ENCODE measurements at regions not wholly inside any gene's neighbourhood (a gene's known extent, or its start where the extent isn't known, plus 50 kb on each side); places are given as distances from the start of the nearest gene placed in this dataset.
"Not testable (repeated sequence)": the region's sequence is repeated elsewhere in the genome, so short reads cannot be mapped to it uniquely, and the experiment has no call there.

- H3K9me2 ChIP-seq (ENCODE audit: insufficient read depth, low read length); H4K20me1 ChIP-seq (ENCODE audit: insufficient read depth, low read length); CTCF ChIA-PET (ENCODE audit: unreplicated experiment); H3K36me3 ChIP-seq (ENCODE audit: insufficient read depth, low read length); intact Hi-C loops (cut with micrococcal nuclease; ENCODE audit: unreplicated experiment); H3K4me1 ChIP-seq (ENCODE audit: insufficient read depth, low read length, poor library complexity, severe bottlenecking); BruUV-seq (replicated peaks); POLR2A ChIA-PET; H3K79me2 ChIP-seq (ENCODE audit: insufficient read depth, low read depth, low read length); H3K9me3 ChIP-seq (ENCODE audit: low read length); H3K4me3 ChIP-seq (ENCODE audit: low read depth, low read length, poor library complexity, severe bottlenecking); H3K27ac ChIP-seq (ENCODE audit: low read depth, low read length, poor library complexity, severe bottlenecking): not testable (repeated sequence)
- Histone ChIP-seq H3K4me2 (ENCODE audit: low read length) (peak overlapping the region; percentile 36; the same call in 1 of the 2 replicates), H2AFZ (ENCODE audit: low read length) (peak overlapping the region; percentile 46; the same call in 1 of the 2 replicates)
- peak; percentile 69 for DNase-seq (ENCODE audit: low spot score)
These were observed 115.9 kb downstream of the NPIPA5 start for GRCh38 chr16:15262212-15262611.

GRCh38 chr16:15247971-15248370 lies 130.1 kb downstream of the NPIPA5 start:
- intact Hi-C loops (cut with micrococcal nuclease; ENCODE audit: unreplicated experiment); H4K20me1 ChIP-seq (ENCODE audit: insufficient read depth, low read length); DNase-seq (ENCODE audit: low spot score); CTCF ChIA-PET (ENCODE audit: unreplicated experiment); H3K4me1 ChIP-seq (ENCODE audit: insufficient read depth, low read length, poor library complexity, severe bottlenecking); H3K36me3 ChIP-seq (ENCODE audit: insufficient read depth, low read length); H3K9me2 ChIP-seq (ENCODE audit: insufficient read depth, low read length); H3K79me2 ChIP-seq (ENCODE audit: insufficient read depth, low read depth, low read length); H3K4me2 ChIP-seq (ENCODE audit: low read length); POLR2A ChIA-PET; H3K4me3 ChIP-seq (ENCODE audit: low read depth, low read length, poor library complexity, severe bottlenecking); H2AFZ ChIP-seq (ENCODE audit: low read length); BruUV-seq (replicated peaks); H3K27ac ChIP-seq (ENCODE audit: low read depth, low read length, poor library complexity, severe bottlenecking); H3K9me3 ChIP-seq (ENCODE audit: low read length): not testable (repeated sequence)

GRCh38 chr16:15236674-15237323 lies 141.3 kb downstream of the NPIPA5 start:
- H3K9me2 ChIP-seq (ENCODE audit: insufficient read depth, low read length); H3K79me2 ChIP-seq (ENCODE audit: insufficient read depth, low read depth, low read length); DNase-seq (ENCODE audit: low spot score); H3K27ac ChIP-seq (ENCODE audit: low read depth, low read length, poor library complexity, severe bottlenecking); intact Hi-C loops (cut with micrococcal nuclease; ENCODE audit: unreplicated experiment); CTCF ChIA-PET (ENCODE audit: unreplicated experiment); H4K20me1 ChIP-seq (ENCODE audit: insufficient read depth, low read length); H3K4me1 ChIP-seq (ENCODE audit: insufficient read depth, low read length, poor library complexity, severe bottlenecking); H3K9me3 ChIP-seq (ENCODE audit: low read length); H3K4me2 ChIP-seq (ENCODE audit: low read length); BruUV-seq (replicated peaks); H2AFZ ChIP-seq (ENCODE audit: low read length); H3K36me3 ChIP-seq (ENCODE audit: insufficient read depth, low read length); H3K4me3 ChIP-seq (ENCODE audit: low read depth, low read length, poor library complexity, severe bottlenecking): not testable (repeated sequence)
- POLR2A ChIA-PET: interaction anchor here (0.6 kb wide), 1 partner anchor 324 kb away, joined by 5 read pairs; no protein-coding TSS in a partner anchor

GRCh38 chr16:15235140-15235539 lies 141.1 kb upstream of the RRN3 start:
- intact Hi-C loops (cut with micrococcal nuclease; ENCODE audit: unreplicated experiment); H3K27ac ChIP-seq (ENCODE audit: low read depth, low read length, poor library complexity, severe bottlenecking); H3K79me2 ChIP-seq (ENCODE audit: insufficient read depth, low read depth, low read length); H3K4me1 ChIP-seq (ENCODE audit: insufficient read depth, low read length, poor library complexity, severe bottlenecking); H3K4me3 ChIP-seq (ENCODE audit: low read depth, low read length, poor library complexity, severe bottlenecking); H3K36me3 ChIP-seq (ENCODE audit: insufficient read depth, low read length); BruUV-seq (replicated peaks); H4K20me1 ChIP-seq (ENCODE audit: insufficient read depth, low read length); H3K9me3 ChIP-seq (ENCODE audit: low read length); DNase-seq (ENCODE audit: low spot score); H2AFZ ChIP-seq (ENCODE audit: low read length); POLR2A ChIA-PET; H3K4me2 ChIP-seq (ENCODE audit: low read length); CTCF ChIA-PET (ENCODE audit: unreplicated experiment); H3K9me2 ChIP-seq (ENCODE audit: insufficient read depth, low read length): not testable (repeated sequence)

- H3K27ac ChIP-seq (ENCODE audit: low read depth, low read length, poor library complexity, severe bottlenecking); H3K9me2 ChIP-seq (ENCODE audit: insufficient read depth, low read length); H3K9me3 ChIP-seq (ENCODE audit: low read length); H3K4me2 ChIP-seq (ENCODE audit: low read length); H4K20me1 ChIP-seq (ENCODE audit: insufficient read depth, low read length); H2AFZ ChIP-seq (ENCODE audit: low read length); H3K4me1 ChIP-seq (ENCODE audit: insufficient read depth, low read length, poor library complexity, severe bottlenecking); H3K36me3 ChIP-seq (ENCODE audit: insufficient read depth, low read length); BruUV-seq (replicated peaks); H3K79me2 ChIP-seq (ENCODE audit: insufficient read depth, low read depth, low read length); H3K4me3 ChIP-seq (ENCODE audit: low read depth, low read length, poor library complexity, severe bottlenecking); intact Hi-C loops (cut with micrococcal nuclease; ENCODE audit: unreplicated experiment); CTCF ChIA-PET (ENCODE audit: unreplicated experiment); POLR2A ChIA-PET; DNase-seq (ENCODE audit: low spot score): not testable (repeated sequence)
These were observed 140.6 kb upstream of the RRN3 start for GRCh38 chr16:15234702-15235101.

GRCh38 chr16:15230432-15230831 lies 136.4 kb upstream of the RRN3 start:
- intact Hi-C loops (cut with micrococcal nuclease; ENCODE audit: unreplicated experiment); DNase-seq (ENCODE audit: low spot score); BruUV-seq (replicated peaks); H3K9me2 ChIP-seq (ENCODE audit: insufficient read depth, low read length); H3K4me3 ChIP-seq (ENCODE audit: low read depth, low read length, poor library complexity, severe bottlenecking); H3K9me3 ChIP-seq (ENCODE audit: low read length); H3K36me3 ChIP-seq (ENCODE audit: insufficient read depth, low read length); H3K4me2 ChIP-seq (ENCODE audit: low read length); H3K4me1 ChIP-seq (ENCODE audit: insufficient read depth, low read length, poor library complexity, severe bottlenecking); H3K79me2 ChIP-seq (ENCODE audit: insufficient read depth, low read depth, low read length); H3K27ac ChIP-seq (ENCODE audit: low read depth, low read length, poor library complexity, severe bottlenecking); H2AFZ ChIP-seq (ENCODE audit: low read length); POLR2A ChIA-PET; H4K20me1 ChIP-seq (ENCODE audit: insufficient read depth, low read length); CTCF ChIA-PET (ENCODE audit: unreplicated experiment): not testable (repeated sequence)

GRCh38 chr16:15229661-15230060 lies 135.6 kb upstream of the RRN3 start:
- H3K27ac ChIP-seq (ENCODE audit: low read depth, low read length, poor library complexity, severe bottlenecking); H3K4me3 ChIP-seq (ENCODE audit: low read depth, low read length, poor library complexity, severe bottlenecking); CTCF ChIA-PET (ENCODE audit: unreplicated experiment); H4K20me1 ChIP-seq (ENCODE audit: insufficient read depth, low read length); DNase-seq (ENCODE audit: low spot score); intact Hi-C loops (cut with micrococcal nuclease; ENCODE audit: unreplicated experiment); H3K36me3 ChIP-seq (ENCODE audit: insufficient read depth, low read length); H3K4me2 ChIP-seq (ENCODE audit: low read length); H3K4me1 ChIP-seq (ENCODE audit: insufficient read depth, low read length, poor library complexity, severe bottlenecking); H3K79me2 ChIP-seq (ENCODE audit: insufficient read depth, low read depth, low read length); H3K9me3 ChIP-seq (ENCODE audit: low read length); BruUV-seq (replicated peaks); POLR2A ChIA-PET; H3K9me2 ChIP-seq (ENCODE audit: insufficient read depth, low read length); H2AFZ ChIP-seq (ENCODE audit: low read length): not testable (repeated sequence)

All from OCI-LY7 (cell line).